T-helper 1 cell treated with Interleukin-12 subunit alpha and Interleukin-12 subunit beta and Interleukin-4 antibody, amounts not matched to agents 30 μg/mL and 1 μg/mL, for 36 hours (primary cell): ENCODE measurements at regions not wholly inside any gene's neighbourhood (a gene's known extent, or its start where the extent isn't known, plus 50 kb on each side); places are given as distances from the start of the nearest gene placed in this dataset.
"Not testable (repeated sequence)": the region's sequence is repeated elsewhere in the genome, so short reads cannot be mapped to it uniquely, and the experiment has no call there.

ENCODE experiments used
- H3K27ac Mint-ChIP-seq: one replicate; pipeline ENCODE4 v1.8.0; 2021; ENCODE audit warnings: mild to moderate bottlenecking, mixed read lengths
- H3K27me3 Mint-ChIP-seq: one replicate; pipeline ENCODE4 v1.8.0; 2021; ENCODE audit warnings: low read depth, mixed read lengths
- H3K36me3 Mint-ChIP-seq: one replicate; pipeline ENCODE4 v1.8.0; 2021; ENCODE audit warnings: low read depth, mixed read lengths
- H3K4me1 Mint-ChIP-seq: one replicate; pipeline ENCODE4 v1.8.0; 2021; ENCODE audit warnings: low read depth, mixed read lengths
- H3K4me3 Mint-ChIP-seq: one replicate; pipeline ENCODE4 v1.8.0; 2021; ENCODE audit warnings: mild to moderate bottlenecking, moderate library complexity, mixed read lengths
- H3K9me3 Mint-ChIP-seq: one replicate; pipeline ENCODE4 v1.8.0; 2021; ENCODE audit warnings: mixed read lengths

DNA sequence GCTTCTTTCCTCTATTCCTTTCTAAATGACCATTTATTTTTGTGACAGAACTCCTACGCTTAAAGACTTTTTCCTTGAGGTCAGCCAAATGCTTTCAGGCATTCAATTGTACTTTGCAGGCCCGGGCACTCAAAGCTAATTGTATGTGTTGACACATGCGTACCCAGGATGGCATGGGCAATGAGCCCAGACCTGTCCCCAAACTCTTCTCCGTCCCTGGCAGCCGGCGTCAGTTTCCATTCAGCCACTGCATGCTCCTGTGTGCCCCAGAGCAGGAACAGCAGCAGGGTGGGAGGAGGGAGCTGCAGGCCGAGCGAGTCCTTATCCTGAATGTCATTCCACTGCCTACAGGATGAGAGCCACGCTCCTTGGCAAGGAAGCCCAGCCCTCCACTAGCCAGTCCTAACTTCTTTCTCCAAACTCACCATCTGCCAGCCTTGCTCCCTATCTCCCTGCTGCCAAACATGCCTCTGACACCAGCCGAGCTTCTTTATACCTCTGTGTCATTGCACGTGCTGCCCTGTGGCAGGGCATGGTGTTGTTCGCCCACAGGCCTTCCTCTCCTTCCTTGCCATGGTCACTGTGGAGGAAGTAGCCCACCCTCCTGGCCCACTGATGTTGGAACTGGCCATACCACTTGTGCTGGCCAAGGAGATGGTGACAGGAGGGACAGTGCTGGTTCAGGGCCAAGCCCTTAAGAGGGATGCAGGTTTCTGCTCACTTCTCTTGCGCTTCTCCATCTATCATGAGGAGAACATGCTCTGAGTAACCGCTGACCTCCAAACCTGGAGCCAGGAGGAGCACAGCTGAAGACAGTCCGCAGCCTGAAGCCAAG lies 116.9 kb upstream of the FHL2 start:
- Mint-ChIP-seq H3K27me3 (peaks cover 28% of the 10 kb centered on the region), H3K27ac (no peak overlapping the region), H3K9me3 (no peaks in the 10 kb centered on the region), H3K4me3 (no peak overlapping the region), H3K36me3 (no peaks in the 10 kb centered on the region), H3K4me1 (no peaks in the 10 kb centered on the region)

GRCh38 chr2:105514576-105514975 lies 115.7 kb upstream of the FHL2 start:
- Mint-ChIP-seq H3K4me3 (no peak overlapping the region), H3K27me3 (peaks cover 25% of the 10 kb centered on the region), H3K27ac (no peak overlapping the region), H3K36me3 (no peaks in the 10 kb centered on the region), H3K9me3 (no peaks in the 10 kb centered on the region), H3K4me1 (no peaks in the 10 kb centered on the region)

GRCh38 chr2:105510761-105511528 lies 112.1 kb upstream of the FHL2 start:
- Mint-ChIP-seq H3K9me3 (no peaks in the 10 kb centered on the region), H3K4me3 (no peak overlapping the region)

DNA sequence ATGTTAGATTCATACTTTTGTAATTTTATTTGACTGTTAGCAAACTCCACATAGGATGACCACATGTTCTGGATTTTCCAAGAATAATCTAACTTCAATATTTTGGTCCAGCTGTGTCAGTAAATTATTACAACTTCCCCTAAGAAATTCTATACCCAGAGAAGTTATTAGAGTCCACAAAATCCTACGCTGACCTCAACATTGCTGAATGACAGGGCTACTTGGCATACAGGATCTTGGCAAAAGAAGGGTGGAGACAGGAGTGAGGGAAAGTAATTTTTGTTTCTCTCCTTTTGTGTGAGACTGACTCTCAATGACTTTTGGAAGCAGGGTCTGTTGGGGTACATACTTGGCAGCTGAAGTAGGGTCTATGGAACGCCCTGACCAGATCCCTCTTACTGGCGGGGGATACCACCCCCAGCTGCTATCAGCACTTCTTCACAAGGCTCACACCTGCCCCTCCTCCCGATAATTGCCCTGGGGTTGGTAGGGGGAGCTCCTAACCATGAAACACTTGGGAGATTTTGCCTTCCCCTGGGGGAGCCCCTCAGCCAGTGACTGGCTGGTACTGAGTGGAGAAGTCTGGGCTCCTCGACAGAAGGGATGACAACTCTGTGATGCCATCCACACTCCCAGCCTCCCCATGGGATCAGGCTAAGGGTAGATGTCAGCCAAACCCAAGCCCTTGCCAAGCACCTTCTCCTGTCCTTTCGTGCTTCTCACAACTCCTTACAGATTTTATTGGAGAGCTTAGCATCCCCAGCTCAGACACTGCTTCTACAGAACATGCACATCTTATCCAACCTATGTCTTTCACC lies 110.6 kb upstream of the FHL2 start:
- no peaks in the 10 kb centered on the region for H3K4me1 Mint-ChIP-seq
- peaks cover 34% of the 10 kb centered on the region for H3K27me3 Mint-ChIP-seq
- no peaks in the 10 kb centered on the region for H3K36me3 Mint-ChIP-seq
- H3K27ac Mint-ChIP-seq, result no peak overlapping the region
- no peaks in the 10 kb centered on the region for H3K9me3 Mint-ChIP-seq
- H3K4me3 Mint-ChIP-seq, result no peak overlapping the region

More at GRCh38 chr2:105510761-105511528, 112.1 kb upstream of the FHL2 start:
- Mint-ChIP-seq H3K27me3 (peaks cover 31% of the 10 kb centered on the region), H3K27ac (no peak overlapping the region), H3K36me3 (no peaks in the 10 kb centered on the region), H3K4me1 (no peaks in the 10 kb centered on the region)

GRCh38 chr2:105506860-105507259 lies 108.0 kb upstream of the FHL2 start:
- not testable (repeated sequence) for H3K9me3 Mint-ChIP-seq, H3K4me3 Mint-ChIP-seq, H3K27ac Mint-ChIP-seq, H3K36me3 Mint-ChIP-seq, H3K4me1 Mint-ChIP-seq
- H3K27me3 Mint-ChIP-seq, result peaks cover 31% of the 10 kb centered on the region

DNA sequence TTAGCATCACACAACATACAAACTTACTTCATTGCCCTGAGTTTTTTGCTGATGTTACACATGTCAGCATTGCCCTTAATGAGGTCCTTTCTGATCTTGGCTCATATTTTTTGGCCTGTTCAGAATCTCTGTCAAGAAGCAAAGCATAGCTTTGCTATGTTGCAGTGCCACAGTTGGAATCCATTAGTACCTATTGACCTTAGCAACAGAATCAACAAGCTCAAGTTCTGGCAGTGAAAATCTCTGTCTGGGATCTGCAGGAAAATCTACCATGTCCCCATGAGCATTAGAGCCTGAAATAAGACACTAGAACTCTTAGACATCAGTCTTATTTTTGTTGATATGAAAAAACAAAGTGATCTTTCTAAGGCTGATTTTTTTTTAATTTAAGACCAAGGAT lies 105.6 kb upstream of the FHL2 start:
- Mint-ChIP-seq H3K36me3 (no peaks in the 10 kb centered on the region), H3K4me3 (no peak overlapping the region), H3K27ac (no peak overlapping the region), H3K4me1 (no peaks in the 10 kb centered on the region), H3K27me3 (peaks cover 22% of the 10 kb centered on the region), H3K9me3 (no peaks in the 10 kb centered on the region)

DNA sequence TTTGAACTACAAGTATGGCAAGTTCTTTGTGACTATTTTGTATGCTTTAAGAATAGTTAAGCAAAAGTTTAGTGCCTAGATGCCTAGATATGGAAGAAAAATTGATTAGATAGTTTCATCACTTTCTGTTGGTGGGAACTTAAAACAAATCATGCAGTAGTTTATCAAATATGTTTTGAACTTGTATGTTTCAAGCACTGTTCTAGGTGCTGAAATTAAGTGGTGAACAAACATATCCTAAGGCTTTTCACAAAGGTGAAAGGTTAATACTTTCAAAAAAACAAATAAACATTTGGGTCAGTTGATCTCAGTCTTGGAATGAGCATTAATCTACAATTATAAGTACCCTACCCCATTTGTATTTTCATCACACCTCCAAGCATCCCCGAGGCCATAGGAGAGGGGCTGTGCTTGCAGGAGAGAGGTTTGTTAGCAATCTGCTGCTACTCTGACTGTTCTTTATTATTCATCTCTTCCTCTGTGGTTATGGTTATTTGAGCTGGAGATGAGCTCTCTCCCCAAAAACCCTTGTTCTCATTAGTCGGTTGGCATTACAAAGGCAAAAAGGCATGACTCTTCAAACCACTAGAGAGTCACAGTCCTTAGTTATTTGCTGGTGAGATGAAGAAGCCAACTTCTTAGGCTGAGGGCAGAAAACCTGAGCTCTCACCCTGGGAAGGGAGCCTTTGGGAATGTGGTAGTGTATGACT lies 103.9 kb upstream of the FHL2 start:
- Mint-ChIP-seq H3K4me1 (no peaks in the 10 kb centered on the region), H3K27ac (no peak overlapping the region), H3K36me3 (no peaks in the 10 kb centered on the region), H3K4me3 (no peak overlapping the region), H3K9me3 (no peaks in the 10 kb centered on the region), H3K27me3 (peaks cover 22% of the 10 kb centered on the region)

- Mint-ChIP-seq H3K4me3 (no peak overlapping the region), H3K4me1 (no peaks in the 10 kb centered on the region), H3K27me3 (peaks cover 6% of the 10 kb centered on the region), H3K27ac (no peak overlapping the region), H3K36me3 (no peaks in the 10 kb centered on the region), H3K9me3 (no peaks in the 10 kb centered on the region)
Measured at GRCh38 chr2:105498281-105498846, 99.5 kb upstream of the FHL2 start.

- Mint-ChIP-seq H3K27me3 (peaks cover 5% of the 10 kb centered on the region), H3K36me3 (no peaks in the 10 kb centered on the region), H3K4me3 (no peak overlapping the region), H3K9me3 (no peaks in the 10 kb centered on the region), H3K4me1 (no peaks in the 10 kb centered on the region), H3K27ac (no peak overlapping the region)
Measured at GRCh38 chr2:105497094-105497493, 98.2 kb upstream of the FHL2 start.

- no peaks in the 10 kb centered on the region for H3K36me3 Mint-ChIP-seq
- no peaks in the 10 kb centered on the region for H3K4me1 Mint-ChIP-seq
- H3K27ac Mint-ChIP-seq, result no peak overlapping the region
- H3K9me3 Mint-ChIP-seq, result no peaks in the 10 kb centered on the region
- no peak overlapping the region for H3K4me3 Mint-ChIP-seq
- H3K27me3 Mint-ChIP-seq, result peaks cover 8% of the 10 kb centered on the region
Measured at GRCh38 chr2:105496271-105496670, 97.4 kb upstream of the FHL2 start.

- no peaks in the 10 kb centered on the region for H3K4me1 Mint-ChIP-seq
- H3K9me3 Mint-ChIP-seq, result no peaks in the 10 kb centered on the region
- no peaks in the 10 kb centered on the region for H3K36me3 Mint-ChIP-seq
- no peak overlapping the region for H3K27ac Mint-ChIP-seq
- H3K4me3 Mint-ChIP-seq, result no peak overlapping the region
- H3K27me3 Mint-ChIP-seq, result peaks cover 15% of the 10 kb centered on the region
Measured at GRCh38 chr2:105494683-105495425, 96.0 kb upstream of the FHL2 start.

DNA sequence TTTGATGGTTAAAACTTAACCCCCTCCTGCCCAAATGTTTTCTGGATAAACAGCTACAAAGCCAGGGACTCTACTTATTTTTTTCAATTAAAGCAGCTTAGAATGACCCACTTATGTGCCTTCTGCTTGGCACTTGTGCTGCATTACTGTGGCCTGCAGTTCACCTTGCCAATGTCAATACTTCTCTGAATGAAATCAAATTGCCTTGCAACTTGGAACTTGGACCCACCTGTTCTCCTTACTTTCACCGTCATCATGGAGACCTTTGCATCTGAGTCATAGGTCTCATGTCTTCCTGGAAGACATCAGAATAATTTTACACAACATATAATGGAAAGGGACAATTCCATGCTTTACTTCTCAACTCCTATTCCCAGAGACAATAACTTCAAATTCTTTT lies 92.1 kb upstream of the FHL2 start:
- Mint-ChIP-seq H3K4me1 (no peaks in the 10 kb centered on the region), H3K9me3 (no peaks in the 10 kb centered on the region), H3K36me3 (no peaks in the 10 kb centered on the region), H3K4me3 (no peak overlapping the region), H3K27me3 (peaks cover 16% of the 10 kb centered on the region), H3K27ac (no peak overlapping the region)

- H3K4me3 Mint-ChIP-seq, result no peak overlapping the region
- H3K27ac Mint-ChIP-seq, result no peak overlapping the region
- H3K36me3 Mint-ChIP-seq, result no peaks in the 10 kb centered on the region
- H3K27me3 Mint-ChIP-seq, result peaks cover 16% of the 10 kb centered on the region
- H3K4me1 Mint-ChIP-seq, result no peaks in the 10 kb centered on the region
- H3K9me3 Mint-ChIP-seq, result no peaks in the 10 kb centered on the region
Measured at GRCh38 chr2:105490204-105490603, 91.4 kb upstream of the FHL2 start.
